GM12878 (cell line): ENCODE measurements at regions not wholly inside any gene's neighbourhood (a gene's known extent, or its start where the extent isn't known, plus 50 kb on each side); places are given as distances from the start of the nearest gene placed in this dataset.
"Not testable (repeated sequence)": the region's sequence is repeated elsewhere in the genome, so short reads cannot be mapped to it uniquely, and the experiment has no call there.

Source experiments
- ATAC-seq: fragments of 200-7000 bp; cut with Tn5 transposase; 3 replicates; pipeline ENCODE4 v1.9.1; 2020; ENCODE audit warnings: mild to moderate bottlenecking, moderate library complexity
- BruUV-seq: library from RNA; stranded (reverse); fragments of 400-500 nt; replicated peaks from 2 replicates; lab custom pipeline; 2021; lab: Mats Ljungman, UMichigan
- CTCF ChIA-PET: fragments of 300-600 bp; sonication (Branson Sonifier 250); formaldehyde crosslinking; extraction: SDS; loops from one replicate; lab custom pipeline; 2021; ENCODE audit warnings: inconsistent platforms; lab: Yijun Ruan, JAX
- POLR2A ChIA-PET: fragments of 350-600 bp; formaldehyde crosslinking; extraction: SDS; loops from one replicate; lab custom pipeline; 2021; ENCODE audit warnings: inconsistent platforms; lab: Charles Lee
- RAD21 ChIA-PET: fragments of 300-600 bp; sonication (Branson Sonifier 250); formaldehyde crosslinking; loops from one replicate; lab custom pipeline; 2023; ENCODE audit warnings: antibody characterized with exemption; ENCODE audit not compliant: unreplicated experiment; lab: Charles Lee
- SMC1A ChIA-PET: fragments of 300-600 bp; sonication (Branson Sonifier 250); formaldehyde crosslinking; loops from one replicate; lab custom pipeline; 2023; ENCODE audit not compliant: unreplicated experiment, uncharacterized antibody; lab: Charles Lee
- DNase-seq: peaks from one replicate; pipeline ENCODE4 v3.0.0-alpha.2; 2011; ENCODE audit warnings: low read depth, low spot score
- FAIRE-seq: peaks from 3 replicates; lab custom pipeline; 2011; peaks lifted over from hg19 to GRCh38; lab: Jason Lieb, UNC
- H2AFZ ChIP-seq: 2 replicates; pipeline ENCODE4 v1.6.0; 2011; ENCODE audit warnings: low read depth, low read length, control low read depth; ENCODE audit not compliant: control insufficient read depth
- H3K27ac ChIP-seq: 2 replicates; pipeline ENCODE4 v1.5.1; 2011; ENCODE audit warnings: control low read depth; ENCODE audit not compliant: control insufficient read depth, insufficient read depth
- H3K27me3 ChIP-seq, 2 experiments: replicated peaks in 1 of 2; 2 replicates each; pipeline versions ENCODE4 v1.6.0 to v1.6.1; 2011; ENCODE audit warnings: low read length in 1 of 2; ENCODE audit not compliant: control insufficient read depth in 2 of 2, insufficient read depth in 2 of 2
- H3K36me3 ChIP-seq, 2 experiments: 2 replicates each; pipeline ENCODE4 v1.5.1; 2011; ENCODE audit warnings: low read length in 1 of 2; ENCODE audit not compliant: control insufficient read depth in 2 of 2, insufficient read depth in 2 of 2
- H3K4me1 ChIP-seq: 2 replicates; pipeline ENCODE4 v1.6.1; 2011; ENCODE audit warnings: mild to moderate bottlenecking, low read length, moderate library complexity, mixed read lengths; ENCODE audit not compliant: control insufficient read depth, insufficient read depth
- H3K4me2 ChIP-seq: 2 replicates; pipeline ENCODE4 v1.6.0; 2011; ENCODE audit warnings: control low read depth; ENCODE audit not compliant: control insufficient read depth, insufficient read depth
- H3K4me3 ChIP-seq: fragments of 200-600 bp; sonication (generic); 2 replicates; pipeline ENCODE4 v1.5.1; 2016
- H3K79me2 ChIP-seq: 2 replicates; pipeline ENCODE4 v1.6.0; 2011; ENCODE audit warnings: low read length; ENCODE audit not compliant: control insufficient read depth, insufficient read depth
- H3K9ac ChIP-seq: 2 replicates; pipeline ENCODE4 v1.8.0; 2011; ENCODE audit warnings: low read length, control low read depth, mixed read lengths; ENCODE audit not compliant: control insufficient read depth, insufficient read depth
- H3K9me3 ChIP-seq: replicated peaks from 3 replicates; pipeline ENCODE4 v1.5.1; 2011; ENCODE audit warnings: mild to moderate bottlenecking, low read length; ENCODE audit not compliant: control insufficient read depth, insufficient read depth
- H4K20me1 ChIP-seq: 2 replicates; pipeline ENCODE4 v1.6.0; 2011; ENCODE audit not compliant: control insufficient read depth, insufficient read depth
- EED ChIP-seq: sonication (generic); IDR thresholded peaks from 2 replicates; pipeline ENCODE4 v1.6.1; 2016; ENCODE audit warnings: antibody characterized with exemption, low read depth
- TCF12 ChIP-seq: IDR thresholded peaks from 2 replicates; pipeline ENCODE4 v1.6.1; 2011; ENCODE audit warnings: low read depth, mild to moderate bottlenecking, low read length
- ZNF592 ChIP-seq: fragments of 450-650 bp; IDR thresholded peaks from 2 replicates; pipeline ENCODE4 v1.6.1; 2017; ENCODE audit warnings: mild to moderate bottlenecking, moderate library complexity
- WGBS: methylation state at CpG from one replicate; pipeline ENCODE4 v1.1.6; 2016; ENCODE audit warnings: low lambda C conversion rate; ENCODE audit not compliant: insufficient replicate concordance, insufficient coverage; ENCODE audit errors: missing lambda C conversion rate; 5-methylcytosine and 5-hydroxymethylcytosine counted together
- in situ Hi-C: fragments of 300-500 bp; cut with MboI; formaldehyde crosslinking; loops from 9 replicates; pipeline ENCODE4 v1.14.3; 2018; ENCODE audit warnings: mixed read lengths
- intact Hi-C: fragments of 100-400 bp; cut with micrococcal nuclease; formaldehyde crosslinking; loops from one replicate; pipeline ENCODE4 v1.14.2; 2022; ENCODE audit not compliant: unreplicated experiment

DNA sequence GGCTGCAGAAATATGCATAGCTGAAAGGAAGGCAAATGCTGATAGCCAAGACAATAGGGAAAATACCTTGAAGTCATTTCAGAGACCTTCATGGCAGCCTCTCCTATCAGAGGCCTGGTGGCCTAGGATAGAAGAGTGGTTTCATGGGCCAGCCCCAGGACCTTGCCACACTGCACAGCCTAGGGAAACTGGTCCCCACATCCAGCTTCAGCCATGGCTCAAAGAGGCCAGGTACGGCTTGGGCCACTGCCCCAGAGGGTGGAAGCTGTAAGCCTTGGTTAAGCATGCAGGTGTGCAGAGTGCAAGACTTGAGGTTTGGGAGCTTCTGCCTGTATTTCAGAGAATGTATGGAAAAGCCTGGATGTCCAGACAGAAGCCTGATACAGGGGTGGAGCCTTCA, 101.0 kb upstream of the KITLG start:
- no peaks in the 10 kb centered on the region for H4K20me1 ChIP-seq
- no peaks in the 10 kb centered on the region for H3K4me1 ChIP-seq
- H3K4me3 ChIP-seq = no peak overlapping the region
- H3K79me2 ChIP-seq = no peaks in the 10 kb centered on the region
- no peak overlapping the region for H3K9ac ChIP-seq
- intact Hi-C loops (no loop called here), in situ Hi-C loops (no loop called here)
- H3K27ac ChIP-seq = no peak overlapping the region
- no peak for ATAC-seq
- TF ChIP-seq EED = no peak
- H3K4me2 ChIP-seq = no peak overlapping the region
- H2AFZ ChIP-seq = no peak overlapping the region
- 74% methylated on average over 1 of the region's 1 CpG for WGBS
- ChIA-PET CTCF (no interaction called here), RAD21 (no interaction called here), SMC1A (no interaction called here), POLR2A (no interaction called here)
- FAIRE-seq = no peak
- H3K9me3 ChIP-seq = no peaks in the 10 kb centered on the region
- no TSS peak for BruUV-seq
- no peaks in the 10 kb centered on the region for H3K27me3 ChIP-seq
- H3K36me3 ChIP-seq = no peaks in the 10 kb centered on the region
- no peak for DNase-seq

- no peaks in the 10 kb centered on the region for H3K9me3 ChIP-seq
- BruUV-seq = no TSS peak
- H3K9ac ChIP-seq = no peak overlapping the region
- DNase-seq (no peak), FAIRE-seq (no peak), ATAC-seq (no peak)
- no peak for TF ChIP-seq TCF12
- no peak for TF ChIP-seq ZNF592
- H2AFZ ChIP-seq = no peak overlapping the region
- no peaks in the 10 kb centered on the region for H3K79me2 ChIP-seq
- H3K27me3 ChIP-seq = no peaks in the 10 kb centered on the region
- H3K4me3 ChIP-seq = no peak overlapping the region
- no peaks in the 10 kb centered on the region for H3K4me1 ChIP-seq
- RAD21 ChIA-PET = no interaction called here
- intact Hi-C loops (no loop called here), in situ Hi-C loops (no loop called here)
- POLR2A ChIA-PET = no interaction called here
- no peaks in the 10 kb centered on the region for H4K20me1 ChIP-seq
- H3K36me3 ChIP-seq = no peaks in the 10 kb centered on the region
- CTCF ChIA-PET = interaction anchor here (0.6 kb wide), 1 partner anchor 599 kb away, joined by 3 read pairs; no protein-coding TSS in a partner anchor
- SMC1A ChIA-PET = no interaction called here
- H3K27ac ChIP-seq = no peak overlapping the region
- H3K4me2 ChIP-seq = no peak overlapping the region
Measured at GRCh38 chr12:88677464-88677863, 97.2 kb upstream of the KITLG start.

GRCh38 chr12:88667615-88668014, 87.3 kb upstream of the KITLG start:
- H3K4me2 ChIP-seq, intact Hi-C loops, H3K4me1 ChIP-seq, H3K36me3 ChIP-seq, H3K9me3 ChIP-seq, H4K20me1 ChIP-seq, H3K27ac ChIP-seq, H3K9ac ChIP-seq, H3K27me3 ChIP-seq, in situ Hi-C loops, H2AFZ ChIP-seq, H3K79me2 ChIP-seq, FAIRE-seq, H3K4me3 ChIP-seq, BruUV-seq, ATAC-seq, DNase-seq, CTCF ChIA-PET, POLR2A ChIA-PET, SMC1A ChIA-PET, RAD21 ChIA-PET: not testable (repeated sequence)
- WGBS = 35% methylated on average over 5 of the region's 5 CpGs
